Lung (tissue), 11 donors: ENCODE measurements at regions not wholly inside any gene's neighbourhood (a gene's known extent, or its start where the extent isn't known, plus 50 kb on each side); places are given as distances from the start of the nearest gene placed in this dataset.

Experiments used
- ATAC-seq: fragments of 200-7000 bp; cut with Tn5 transposase; one replicate; pipeline ENCODE4 v1.9.1; 2020; ENCODE audit warnings: moderate number of reproducible peaks; ENCODE audit not compliant: insufficient read depth, low FRiP score
- DNase-seq, 3 donors: peaks; one replicate each; pipeline ENCODE4 v3.0.0-alpha.2; 2013 to 2017
- H3K27ac ChIP-seq, 2 donors: one replicate each; pipeline ENCODE4 v1.5.1; 2013; ENCODE audit warnings: mild to moderate bottlenecking in 2 of 2, moderate library complexity in 2 of 2, control low read depth in 1 of 2, inconsistent platforms in 1 of 2, low read depth in 1 of 2, low read length in 1 of 2
- H3K27me3 ChIP-seq, 3 donors: one replicate each; pipeline ENCODE4 v1.5.1; 2013; ENCODE audit warnings: low read length in 2 of 3; ENCODE audit not compliant: control insufficient read depth in 3 of 3, insufficient read depth in 3 of 3
- H3K36me3 ChIP-seq, 4 donors: one replicate each; pipeline ENCODE4 v1.5.1; 2013; ENCODE audit warnings: low read length in 4 of 4, mild to moderate bottlenecking in 1 of 4, moderate library complexity in 1 of 4; ENCODE audit not compliant: control insufficient read depth in 4 of 4, insufficient read depth in 4 of 4
- H3K4me1 ChIP-seq, 5 donors: one replicate each; pipeline ENCODE4 v1.5.1; 2013; ENCODE audit warnings: low read length in 5 of 5, mild to moderate bottlenecking in 2 of 5, moderate library complexity in 1 of 5; ENCODE audit not compliant: control insufficient read depth in 5 of 5, insufficient read depth in 5 of 5
- H3K4me3 ChIP-seq: one replicate; pipeline ENCODE4 v1.5.1; 2013; ENCODE audit warnings: mild to moderate bottlenecking, control low read depth, moderate library complexity
- H3K9ac ChIP-seq, 2 donors: one replicate each; pipeline ENCODE4 v1.5.1; 2013; ENCODE audit warnings: low read length in 2 of 2, control low read depth in 1 of 2; ENCODE audit not compliant: insufficient read depth in 1 of 2
- H3K9me3 ChIP-seq, 4 donors: one replicate each; pipeline ENCODE4 v1.5.1; 2013; ENCODE audit warnings: low read length in 3 of 4, mild to moderate bottlenecking in 1 of 4, moderate library complexity in 1 of 4; ENCODE audit not compliant: control insufficient read depth in 4 of 4, insufficient read depth in 3 of 4
- WGBS, 2 donors: extraction: QIAGEN DNeasy Blood & Tissue Kit; methylation state at CpG; one replicate each; pipeline ENCODE4 v1.1.7; 2013; 5-methylcytosine and 5-hydroxymethylcytosine counted together
- TF ChIP-seq, protein P1 (sequence below): IDR thresholded peaks from 2 replicates; pipeline ENCODE4 v1.5.1; 2012; ENCODE audit warnings: mild to moderate bottlenecking; ENCODE audit errors: control extremely low read depth, extremely low read depth
- donor health status: control.
- donor health status: control.
- donor health status: Bipolar disorder and iron deficiency.
- donor health status: healthy.
- donor health status: DM: yes; HTN: yes; CAD: no.

DNA sequence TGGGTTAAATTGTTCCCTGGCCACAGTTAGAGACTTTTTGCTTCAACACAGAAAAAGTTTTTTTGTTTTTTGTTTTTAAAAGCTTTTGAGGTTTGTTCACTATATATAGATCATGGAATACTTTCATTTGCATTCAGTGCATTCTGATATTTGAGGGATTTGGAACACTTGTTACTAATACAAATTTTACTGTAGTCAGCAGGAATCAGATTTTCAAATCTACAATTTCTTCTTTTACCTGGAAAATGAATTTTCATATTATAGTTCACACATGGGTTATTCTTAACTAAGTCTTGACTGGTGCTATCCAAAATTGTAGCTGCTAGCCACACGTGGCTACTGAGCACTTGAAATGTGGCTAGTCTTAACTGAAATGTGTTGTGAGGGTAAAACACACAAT is 142.0 kb downstream of the RMI1 start:
- H3K9ac ChIP-seq: no peak overlapping the region
- 74 to 82% methylated on average over 1 of the region's 1 CpG for WGBS, 2 donors
- H3K36me3 ChIP-seq: no peaks in the 10 kb centered on the region
- no peak overlapping the region for H3K27ac ChIP-seq
- TF ChIP-seq, protein P1, sequence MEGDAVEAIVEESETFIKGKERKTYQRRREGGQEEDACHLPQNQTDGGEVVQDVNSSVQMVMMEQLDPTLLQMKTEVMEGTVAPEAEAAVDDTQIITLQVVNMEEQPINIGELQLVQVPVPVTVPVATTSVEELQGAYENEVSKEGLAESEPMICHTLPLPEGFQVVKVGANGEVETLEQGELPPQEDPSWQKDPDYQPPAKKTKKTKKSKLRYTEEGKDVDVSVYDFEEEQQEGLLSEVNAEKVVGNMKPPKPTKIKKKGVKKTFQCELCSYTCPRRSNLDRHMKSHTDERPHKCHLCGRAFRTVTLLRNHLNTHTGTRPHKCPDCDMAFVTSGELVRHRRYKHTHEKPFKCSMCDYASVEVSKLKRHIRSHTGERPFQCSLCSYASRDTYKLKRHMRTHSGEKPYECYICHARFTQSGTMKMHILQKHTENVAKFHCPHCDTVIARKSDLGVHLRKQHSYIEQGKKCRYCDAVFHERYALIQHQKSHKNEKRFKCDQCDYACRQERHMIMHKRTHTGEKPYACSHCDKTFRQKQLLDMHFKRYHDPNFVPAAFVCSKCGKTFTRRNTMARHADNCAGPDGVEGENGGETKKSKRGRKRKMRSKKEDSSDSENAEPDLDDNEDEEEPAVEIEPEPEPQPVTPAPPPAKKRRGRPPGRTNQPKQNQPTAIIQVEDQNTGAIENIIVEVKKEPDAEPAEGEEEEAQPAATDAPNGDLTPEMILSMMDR: no peak
- no peak overlapping the region for H3K4me3 ChIP-seq
- no peak for ATAC-seq
- no peaks in the 10 kb centered on the region for H3K27me3 ChIP-seq
- peaks cover 0 to 24% (median 6%) of the 10 kb centered on the region in 5 donors for H3K4me1 ChIP-seq
- DNase-seq: no peak
- no peaks in the 10 kb centered on the region for H3K9me3 ChIP-seq

DNA sequence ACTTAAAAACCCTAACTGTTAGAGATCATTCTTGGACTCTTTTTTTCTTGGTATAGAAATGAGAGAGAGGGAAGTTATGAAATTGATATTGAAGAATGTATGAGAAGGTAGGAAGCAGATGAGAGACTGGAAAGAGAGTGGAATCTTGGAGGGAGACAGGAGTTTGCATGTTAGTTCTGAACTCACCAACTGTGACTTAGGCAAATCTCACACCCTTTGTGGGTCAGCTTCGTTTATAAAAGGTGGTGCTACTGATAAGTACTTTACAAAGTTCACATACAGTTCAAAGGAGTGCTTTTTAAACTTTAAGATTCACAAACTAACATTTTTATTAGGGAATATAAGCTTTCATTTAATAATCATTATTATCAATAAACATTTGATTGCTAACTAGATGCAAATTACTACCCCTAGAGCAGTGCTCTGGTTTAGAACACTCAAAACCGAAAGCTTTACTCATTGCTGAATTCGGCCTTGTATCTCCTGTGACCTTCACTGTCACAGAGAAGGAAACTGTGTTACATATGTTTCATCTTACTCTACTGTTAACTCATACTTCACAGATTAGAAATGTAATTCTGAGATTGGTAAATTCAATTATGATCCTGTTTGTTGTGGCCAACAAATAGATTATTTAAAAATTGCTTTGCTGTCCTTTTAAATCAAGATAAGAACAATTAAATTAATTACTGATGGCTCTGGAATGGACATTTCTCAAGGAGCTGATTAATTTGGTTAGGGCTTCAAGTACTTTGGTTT is 143.2 kb downstream of the RMI1 start:
- peaks cover 0 to 24% (median 6%) of the 10 kb centered on the region in 5 donors for H3K4me1 ChIP-seq
- H3K4me3 ChIP-seq: no peak overlapping the region
- 54 to 79% methylated on average over 3 of the region's 3 CpGs for WGBS, 2 donors
- no peaks in the 10 kb centered on the region for H3K36me3 ChIP-seq
- DNase-seq: peak in 1 of 3 donors; percentile 7
- TF ChIP-seq, protein P1: no peak
- ATAC-seq: no peak
- no peak overlapping the region for H3K9ac ChIP-seq
- no peaks in the 10 kb centered on the region for H3K9me3 ChIP-seq
- H3K27ac ChIP-seq: no peak overlapping the region
- H3K27me3 ChIP-seq: no peaks in the 10 kb centered on the region

DNA sequence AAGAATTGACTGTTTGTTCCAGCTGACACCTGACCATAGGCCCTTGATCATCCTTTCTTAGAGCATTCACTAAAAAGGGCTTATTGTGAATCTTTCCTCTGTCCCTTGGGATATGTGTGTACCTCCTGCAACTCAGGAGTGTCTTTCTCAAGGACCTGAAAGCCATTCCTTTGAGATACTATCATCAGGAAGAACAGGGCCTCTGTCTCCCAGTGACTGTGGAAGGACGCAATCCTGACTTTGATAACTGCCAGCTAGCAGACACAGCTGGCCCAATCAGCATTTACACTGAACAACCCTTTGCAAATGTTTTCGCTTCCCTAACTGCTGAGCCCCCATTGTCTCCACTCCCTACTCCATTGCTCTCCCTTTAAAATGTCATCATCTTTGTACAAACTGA is 144.4 kb downstream of the RMI1 start:
- H3K4me1 ChIP-seq: peaks cover 0 to 24% (median 6%) of the 10 kb centered on the region in 5 donors
- 97 to 98% methylated on average over 2 of the region's 2 CpGs for WGBS, 2 donors
- TF ChIP-seq, protein P1: no peak
- DNase-seq (no peak), ATAC-seq (no peak)
- no peaks in the 10 kb centered on the region for H3K27me3 ChIP-seq
- H3K27ac ChIP-seq: no peak overlapping the region
- H3K36me3 ChIP-seq: no peaks in the 10 kb centered on the region
- peaks cover 0 to 2% (median 0%) of the 10 kb centered on the region in 4 donors for H3K9me3 ChIP-seq
- no peak overlapping the region for H3K4me3 ChIP-seq
- no peak overlapping the region for H3K9ac ChIP-seq
